ENCODE measurements at regions not wholly inside any gene's neighbourhood (a gene's known extent, or its start where the extent isn't known, plus 50 kb on each side); places are given as distances from the start of the nearest gene placed in this dataset.

GRCh38 chr5:51987669-51988209, 604.5 kb downstream of the ISL1 start:
- ATAC-seq = no peak
- no peak for TF ChIP-seq CREB5 (CRISPR knock-in tag; IDR thresholded peaks at IDR 0.05; ENCODE audit: low read depth)
- no peak for TF ChIP-seq ARNTL (CRISPR knock-in tag; IDR thresholded peaks at IDR 0.05; ENCODE audit: borderline replicate concordance, low read depth)
- no peak for TF ChIP-seq ZNF8 (CRISPR knock-in tag; IDR thresholded peaks at IDR 0.05)
- no peak for TF ChIP-seq TSHZ2 (CRISPR knock-in tag; IDR thresholded peaks at IDR 0.05)
- no peak for TF ChIP-seq TOX (CRISPR knock-in tag; IDR thresholded peaks at IDR 0.05; ENCODE audit: borderline replicate concordance)
- no peak for TF ChIP-seq CSRNP3 (CRISPR knock-in tag; IDR thresholded peaks at IDR 0.05)
- TF ChIP-seq SNAI2 (CRISPR knock-in tag; IDR thresholded peaks at IDR 0.05) = no peak
- no peak for TF ChIP-seq ZC3H10 (CRISPR knock-in tag; IDR thresholded peaks at IDR 0.05)
- no peak for TF ChIP-seq RARB (CRISPR knock-in tag; IDR thresholded peaks at IDR 0.05)
- TF ChIP-seq GLIS3 (CRISPR knock-in tag; IDR thresholded peaks at IDR 0.05) = no peak
- TF ChIP-seq ZNF565 (CRISPR knock-in tag; conservative IDR thresholded peaks at IDR 0.05; ENCODE audit: low read depth) = no peak
- no peak for TF ChIP-seq TCF4 (CRISPR knock-in tag; IDR thresholded peaks at IDR 0.05; ENCODE audit: borderline replicate concordance)
- TF ChIP-seq ESRRG (CRISPR knock-in tag; IDR thresholded peaks at IDR 0.05) = no peak
- TF ChIP-seq ZFP30 (CRISPR knock-in tag; IDR thresholded peaks at IDR 0.05) = no peak
- no peak for TF ChIP-seq ZFP3 (CRISPR knock-in tag; IDR thresholded peaks at IDR 0.05)
- no peak for TF ChIP-seq BACH2 (CRISPR knock-in tag; IDR thresholded peaks at IDR 0.05; ENCODE audit: borderline replicate concordance)
- no peak for TF ChIP-seq ZNF70 (CRISPR knock-in tag; IDR thresholded peaks at IDR 0.05)
- TF ChIP-seq PATZ1 (CRISPR knock-in tag; IDR thresholded peaks at IDR 0.05; ENCODE audit: borderline replicate concordance) = no peak
- no peak for TF ChIP-seq PPARA (CRISPR knock-in tag; IDR thresholded peaks at IDR 0.05; ENCODE audit: borderline replicate concordance)

GRCh38 chr5:51988634-51989033, 605.4 kb downstream of the ISL1 start:
- no peak for TF ChIP-seq CSDC2 (CRISPR knock-in tag; IDR thresholded peaks at IDR 0.05)
- TF ChIP-seq TOX (CRISPR knock-in tag; IDR thresholded peaks at IDR 0.05; ENCODE audit: borderline replicate concordance) = no peak
- no peak for TF ChIP-seq CREB5 (CRISPR knock-in tag; IDR thresholded peaks at IDR 0.05; ENCODE audit: low read depth)
- TF ChIP-seq ZNF8 (CRISPR knock-in tag; IDR thresholded peaks at IDR 0.05) = no peak
- TF ChIP-seq PATZ1 (CRISPR knock-in tag; IDR thresholded peaks at IDR 0.05; ENCODE audit: borderline replicate concordance) = no peak
- no peak for TF ChIP-seq OSR1 (CRISPR knock-in tag; IDR thresholded peaks at IDR 0.05)
- TF ChIP-seq ZFP3 (CRISPR knock-in tag; IDR thresholded peaks at IDR 0.05) = no peak
- TF ChIP-seq PPARA (CRISPR knock-in tag; IDR thresholded peaks at IDR 0.05; ENCODE audit: borderline replicate concordance) = no peak
- no peak for TF ChIP-seq SNAI2 (CRISPR knock-in tag; IDR thresholded peaks at IDR 0.05)
- no peak for TF ChIP-seq BACH2 (CRISPR knock-in tag; IDR thresholded peaks at IDR 0.05; ENCODE audit: borderline replicate concordance)
- no peak for TF ChIP-seq ZC3H10 (CRISPR knock-in tag; IDR thresholded peaks at IDR 0.05)
- TF ChIP-seq ISL1 (CRISPR knock-in tag; IDR thresholded peaks at IDR 0.05) = no peak
- TF ChIP-seq CSRNP3 (CRISPR knock-in tag; IDR thresholded peaks at IDR 0.05) = no peak
- no peak for ATAC-seq
